Tibial nerve (tissue), 4 donors: ENCODE measurements at regions not wholly inside any gene's neighbourhood (a gene's known extent, or its start where the extent isn't known, plus 50 kb on each side); places are given as distances from the start of the nearest gene placed in this dataset.

Experiments
- DNase-seq, 2 donors: peaks; one replicate each; pipeline ENCODE4 v3.0.0-alpha.2; 2019; ENCODE audit warnings: low spot score in 2 of 2
- H3K27ac ChIP-seq, 4 donors: fragments of 200-600 bp; sonication (generic) in 3 of 4; one replicate each; pipeline ENCODE4 v1.5.1; 2017 to 2019; ENCODE audit warnings: mild to moderate bottlenecking in 1 of 4
- H3K27me3 ChIP-seq, 2 donors: fragments of 200-600 bp; sonication (generic) in 1 of 2; one replicate each; pipeline versions ENCODE4 v1.5.1 to v1.6.0; 2017 to 2019
- H3K36me3 ChIP-seq, 3 donors: fragments of 200-600 bp; sonication (generic); one replicate each; pipeline ENCODE4 v1.5.1; 2018 to 2019
- H3K4me1 ChIP-seq, 4 donors: fragments of 200-600 bp; sonication (generic) in 3 of 4; one replicate each; pipeline ENCODE4 v1.5.1; 2017 to 2019
- H3K4me3 ChIP-seq, 4 donors: fragments of 200-600 bp; sonication (generic) in 3 of 4; one replicate each; pipeline ENCODE4 v1.5.1; 2017 to 2019; ENCODE audit warnings: mild to moderate bottlenecking in 1 of 4, moderate library complexity in 1 of 4
- H3K9me3 ChIP-seq, 4 donors: fragments of 200-600 bp; sonication (generic) in 3 of 4; one replicate each; pipeline ENCODE4 v1.5.1; 2017 to 2019
- CTCF ChIP-seq, 5 experiments: fragments of 200-600 bp in 3 of 5; fragments of 450-650 bp in 2 of 5; sonication (generic) in 3 of 5; IDR thresholded peaks; one replicate each; pipeline ENCODE4 v1.5.1; 2016 to 2019; ENCODE audit warnings: antibody characterized with exemption in 5 of 5, mild to moderate bottlenecking in 3 of 5, moderate library complexity in 2 of 5
- EP300 ChIP-seq, 2 donors: sonication (generic); formaldehyde crosslinking; IDR thresholded peaks; one replicate each; pipeline ENCODE4 v1.6.1; 2017; ENCODE audit warnings: antibody characterized with exemption in 2 of 2, mild to moderate bottlenecking in 1 of 2
- POLR2A ChIP-seq, 2 donors: fragments of 450-650 bp; IDR thresholded peaks; one replicate each; pipeline ENCODE4 v1.6.1; 2017; ENCODE audit warnings: antibody characterized with exemption in 2 of 2, mild to moderate bottlenecking in 2 of 2, moderate library complexity in 2 of 2
- WGBS, 2 donors: methylation state at CpG; one replicate each; pipeline ENCODE4 v1.1.5; 2018; 5-methylcytosine and 5-hydroxymethylcytosine counted together

- no peak for DNase-seq
- WGBS, 2 donors = 75 to 81% methylated on average over 2 of the region's 2 CpGs
- TF ChIP-seq CTCF (IDR thresholded peaks at IDR 0.05) (no peak), POLR2A (IDR thresholded peaks at IDR 0.05) (no peak), EP300 (IDR thresholded peaks at IDR 0.05) (no peak)
- H3K27me3 ChIP-seq = no peaks in the 10 kb centered on the region
- no peaks in the 10 kb centered on the region for H3K9me3 ChIP-seq
- no peaks in the 10 kb centered on the region for H3K4me1 ChIP-seq
- H3K36me3 ChIP-seq = no peaks in the 10 kb centered on the region
- no peak overlapping the region for H3K4me3 ChIP-seq
- H3K27ac ChIP-seq = no peak overlapping the region
Observed at GRCh38 chr12:105721891-105722290, 391.4 kb downstream of the C12orf75 start.

- Histone ChIP-seq H3K36me3 (no peaks in the 10 kb centered on the region), H3K27ac (no peak overlapping the region), H3K9me3 (no peaks in the 10 kb centered on the region), H3K4me3 (no peak overlapping the region), H3K4me1 (no peaks in the 10 kb centered on the region), H3K27me3 (no peaks in the 10 kb centered on the region)
- WGBS, 2 donors = 89% methylated on average over 2 of the region's 2 CpGs
- no peak for TF ChIP-seq EP300 (IDR thresholded peaks at IDR 0.05)
- TF ChIP-seq CTCF (IDR thresholded peaks at IDR 0.05) = no peak
- TF ChIP-seq POLR2A (IDR thresholded peaks at IDR 0.05) = no peak
- no peak for DNase-seq
Observed at GRCh38 chr12:105723066-105723465, 392.6 kb downstream of the C12orf75 start.

DNA sequence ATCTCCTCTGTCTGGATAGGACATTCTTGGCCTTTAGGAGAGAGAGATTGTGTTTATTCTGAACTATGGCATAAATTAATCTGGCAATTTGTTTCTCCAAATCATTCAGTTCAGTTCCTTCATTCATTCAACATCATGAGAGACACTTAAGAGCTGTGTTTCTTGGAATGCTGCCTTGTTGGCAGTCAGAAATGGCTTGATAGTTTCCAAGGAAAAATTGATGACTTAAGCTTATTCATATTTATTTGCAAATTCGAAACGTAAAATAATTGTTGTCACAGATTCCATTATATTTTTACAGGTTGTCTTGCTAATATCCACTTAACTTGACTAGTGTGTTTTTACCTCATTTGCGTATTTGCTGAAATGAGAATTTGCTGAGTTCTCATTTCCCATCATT lies 393.0 kb downstream of the C12orf75 start:
- Histone ChIP-seq H3K27me3 (no peaks in the 10 kb centered on the region), H3K9me3 (no peaks in the 10 kb centered on the region), H3K4me3 (no peak overlapping the region), H3K4me1 (no peaks in the 10 kb centered on the region), H3K27ac (no peak overlapping the region), H3K36me3 (no peaks in the 10 kb centered on the region)
- no peak for DNase-seq
- TF ChIP-seq POLR2A (IDR thresholded peaks at IDR 0.05) (no peak), EP300 (IDR thresholded peaks at IDR 0.05) (no peak), CTCF (IDR thresholded peaks at IDR 0.05) (no peak)
- 56 to 59% methylated on average over 3 of the region's 3 CpGs for WGBS, 2 donors

DNA sequence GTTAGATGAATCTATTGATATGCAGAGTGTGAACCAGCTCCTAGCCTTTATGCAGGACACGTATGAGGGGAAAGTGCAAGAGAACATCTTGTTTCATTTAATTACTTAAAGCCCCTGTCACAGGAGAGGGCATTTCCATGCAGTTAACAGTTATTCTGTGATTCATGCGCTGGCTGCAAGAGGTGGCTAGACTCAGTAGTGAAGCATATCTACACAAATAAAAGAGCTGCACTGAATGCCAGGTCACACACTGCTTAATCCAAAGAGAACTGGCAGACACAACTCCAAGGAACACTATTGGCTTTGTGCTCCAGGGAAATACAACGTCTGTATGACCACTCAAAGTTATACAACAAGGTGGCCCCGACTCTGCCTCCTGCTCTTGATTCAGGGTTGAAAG lies 394.1 kb downstream of the C12orf75 start:
- H3K4me1 ChIP-seq = no peaks in the 10 kb centered on the region
- H3K9me3 ChIP-seq = no peaks in the 10 kb centered on the region
- no peaks in the 10 kb centered on the region for H3K36me3 ChIP-seq
- no peak for TF ChIP-seq EP300 (IDR thresholded peaks at IDR 0.05)
- no peak for TF ChIP-seq POLR2A (IDR thresholded peaks at IDR 0.05)
- TF ChIP-seq CTCF (IDR thresholded peaks at IDR 0.05) = no peak
- no peak overlapping the region for H3K4me3 ChIP-seq
- no peak overlapping the region for H3K27ac ChIP-seq
- H3K27me3 ChIP-seq = no peaks in the 10 kb centered on the region
- DNase-seq = no peak
- 40 to 49% methylated on average over 4 of the region's 4 CpGs for WGBS, 2 donors

DNA sequence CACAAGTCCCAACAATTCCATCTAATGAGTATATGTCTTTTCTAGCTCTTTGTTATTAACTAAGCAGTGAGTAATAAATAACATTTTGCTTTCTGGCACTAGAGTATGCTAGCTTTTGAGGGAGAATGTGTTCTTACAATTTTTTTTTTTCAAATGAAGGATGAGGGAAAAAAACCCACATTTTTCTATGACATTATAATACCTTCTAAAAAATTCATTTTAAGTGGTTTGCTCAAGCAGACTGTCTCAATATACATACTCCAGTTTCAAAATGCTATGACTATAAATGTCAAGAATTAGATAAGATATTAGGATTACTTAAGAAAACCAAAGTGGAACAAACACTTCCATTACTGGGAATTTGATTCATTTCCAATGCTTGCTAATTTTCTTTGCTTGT lies 394.6 kb downstream of the C12orf75 start:
- H3K27ac ChIP-seq = no peak overlapping the region
- no peaks in the 10 kb centered on the region for H3K27me3 ChIP-seq
- H3K4me1 ChIP-seq = no peaks in the 10 kb centered on the region
- no peaks in the 10 kb centered on the region for H3K9me3 ChIP-seq
- no peaks in the 10 kb centered on the region for H3K36me3 ChIP-seq
- TF ChIP-seq POLR2A (IDR thresholded peaks at IDR 0.05) (no peak), CTCF (IDR thresholded peaks at IDR 0.05) (no peak), EP300 (IDR thresholded peaks at IDR 0.05) (no peak)
- no peak overlapping the region for H3K4me3 ChIP-seq
- no peak for DNase-seq
